ENCODE measurements at regions not wholly inside any gene's neighbourhood (a gene's known extent, or its start where the extent isn't known, plus 50 kb on each side); places are given as distances from the start of the nearest gene placed in this dataset.

- no peak overlapping the region for H2AFZ ChIP-seq (ENCODE audit: low read length)
- no peaks in the 10 kb centered on the region for H3K36me3 ChIP-seq (replicated peaks; ENCODE audit: insufficient read depth, low read length)
- no peak overlapping the region for H3K27ac ChIP-seq (ENCODE audit: low read length)
- H3F3A ChIP-seq (ENCODE audit: insufficient read depth, low read length), result peaks cover 10% of the 10 kb centered on the region; the same call in 1 of the 2 replicates
- TF ChIP-seq EZH2phosphoT487 (IDR thresholded peaks at IDR 0.05; ENCODE audit: low read length) (no peak), EZH2 (optimal IDR thresholded peaks at IDR 0.05; ENCODE audit: low read depth, low read length) (no peak), CTCF (IDR thresholded peaks at IDR 0.05; ENCODE audit: low read length) (no peak)
- H3K4me2 ChIP-seq (ENCODE audit: low read depth, low read length), result no peak overlapping the region
- H3K4me1 ChIP-seq (ENCODE audit: low read length), result peaks cover 22% of the 10 kb centered on the region
- no peaks in the 10 kb centered on the region for H3K79me2 ChIP-seq (ENCODE audit: low read length)
- H3K9me3 ChIP-seq (replicated peaks; ENCODE audit: insufficient read depth, low read length), result no peaks in the 10 kb centered on the region
- H3K4me3 ChIP-seq (ENCODE audit: low read length), result no peak overlapping the region
- DNase-seq, result no peak
- no peaks in the 10 kb centered on the region for H3K9me2 ChIP-seq (replicated peaks; ENCODE audit: insufficient read depth, low read length)
- no peaks in the 10 kb centered on the region for H4K20me1 ChIP-seq (ENCODE audit: insufficient read depth, low read length)
- H3K9ac ChIP-seq (ENCODE audit: low read length), result no peak overlapping the region
- no peaks in the 10 kb centered on the region for H3K27me3 ChIP-seq (replicated peaks; ENCODE audit: insufficient read depth, low read length)
These were observed 457.6 kb downstream of the BCL11A start for GRCh38 chr2:60095903-60096302.

GRCh38 chr2:60095202-60095815, 458.1 kb downstream of the BCL11A start:
- Histone ChIP-seq H3K4me1 (ENCODE audit: low read length) (peaks cover 22% of the 10 kb centered on the region), H3K9me3 (replicated peaks; ENCODE audit: insufficient read depth, low read length) (no peaks in the 10 kb centered on the region), H3K27me3 (replicated peaks; ENCODE audit: insufficient read depth, low read length) (no peaks in the 10 kb centered on the region), H3K27ac (ENCODE audit: low read length) (no peak overlapping the region; the same call in 1 of the 2 replicates), H2AFZ (ENCODE audit: low read length) (no peak overlapping the region), H3K9ac (ENCODE audit: low read length) (no peak overlapping the region), H3F3A (ENCODE audit: insufficient read depth, low read length) (peaks cover 10% of the 10 kb centered on the region; the same call in 1 of the 2 replicates), H3K4me3 (ENCODE audit: low read length) (no peak overlapping the region), H3K79me2 (ENCODE audit: low read length) (no peaks in the 10 kb centered on the region), H3K4me2 (ENCODE audit: low read depth, low read length) (peak overlapping the region; percentile 45; the same call in 1 of the 2 replicates), H3K9me2 (replicated peaks; ENCODE audit: insufficient read depth, low read length) (no peaks in the 10 kb centered on the region), H4K20me1 (ENCODE audit: insufficient read depth, low read length) (no peaks in the 10 kb centered on the region), H3K36me3 (replicated peaks; ENCODE audit: insufficient read depth, low read length) (no peaks in the 10 kb centered on the region)
- no peak for DNase-seq
- no peak for TF ChIP-seq EZH2 (optimal IDR thresholded peaks at IDR 0.05; ENCODE audit: low read depth, low read length)
- TF ChIP-seq EZH2phosphoT487 (IDR thresholded peaks at IDR 0.05; ENCODE audit: low read length), result no peak
- TF ChIP-seq CTCF (IDR thresholded peaks at IDR 0.05; ENCODE audit: low read length), result no peak

GRCh38 chr2:60094450-60094929, 459.0 kb downstream of the BCL11A start:
- Histone ChIP-seq H3K4me2 (ENCODE audit: low read depth, low read length) (peak overlapping the region; percentile 45), H3K79me2 (ENCODE audit: low read length) (no peaks in the 10 kb centered on the region), H3F3A (ENCODE audit: insufficient read depth, low read length) (peaks cover 10% of the 10 kb centered on the region; the same call in 1 of the 2 replicates), H3K9me3 (replicated peaks; ENCODE audit: insufficient read depth, low read length) (no peaks in the 10 kb centered on the region), H3K4me1 (ENCODE audit: low read length) (peaks cover 22% of the 10 kb centered on the region), H3K4me3 (ENCODE audit: low read length) (no peak overlapping the region), H2AFZ (ENCODE audit: low read length) (no peak overlapping the region), H3K27ac (ENCODE audit: low read length) (peak overlapping the region; percentile 59), H3K27me3 (replicated peaks; ENCODE audit: insufficient read depth, low read length) (no peaks in the 10 kb centered on the region), H3K9ac (ENCODE audit: low read length) (no peak overlapping the region), H3K9me2 (replicated peaks; ENCODE audit: insufficient read depth, low read length) (no peaks in the 10 kb centered on the region), H4K20me1 (ENCODE audit: insufficient read depth, low read length) (no peaks in the 10 kb centered on the region), H3K36me3 (replicated peaks; ENCODE audit: insufficient read depth, low read length) (no peaks in the 10 kb centered on the region)
- no peak for TF ChIP-seq CTCF (IDR thresholded peaks at IDR 0.05; ENCODE audit: low read length)
- TF ChIP-seq EZH2phosphoT487 (IDR thresholded peaks at IDR 0.05; ENCODE audit: low read length), result no peak
- TF ChIP-seq EZH2 (optimal IDR thresholded peaks at IDR 0.05; ENCODE audit: low read depth, low read length), result no peak
- peak; percentile 66 for DNase-seq

Measured in MM.1S (cell line).